ENCODE measurements at regions not wholly inside any gene's neighbourhood (a gene's known extent, or its start where the extent isn't known, plus 50 kb on each side); places are given as distances from the start of the nearest gene placed in this dataset.
A peak's percentile ranks its signal among the peaks of the same experiment; 100 is the strongest.

DNA sequence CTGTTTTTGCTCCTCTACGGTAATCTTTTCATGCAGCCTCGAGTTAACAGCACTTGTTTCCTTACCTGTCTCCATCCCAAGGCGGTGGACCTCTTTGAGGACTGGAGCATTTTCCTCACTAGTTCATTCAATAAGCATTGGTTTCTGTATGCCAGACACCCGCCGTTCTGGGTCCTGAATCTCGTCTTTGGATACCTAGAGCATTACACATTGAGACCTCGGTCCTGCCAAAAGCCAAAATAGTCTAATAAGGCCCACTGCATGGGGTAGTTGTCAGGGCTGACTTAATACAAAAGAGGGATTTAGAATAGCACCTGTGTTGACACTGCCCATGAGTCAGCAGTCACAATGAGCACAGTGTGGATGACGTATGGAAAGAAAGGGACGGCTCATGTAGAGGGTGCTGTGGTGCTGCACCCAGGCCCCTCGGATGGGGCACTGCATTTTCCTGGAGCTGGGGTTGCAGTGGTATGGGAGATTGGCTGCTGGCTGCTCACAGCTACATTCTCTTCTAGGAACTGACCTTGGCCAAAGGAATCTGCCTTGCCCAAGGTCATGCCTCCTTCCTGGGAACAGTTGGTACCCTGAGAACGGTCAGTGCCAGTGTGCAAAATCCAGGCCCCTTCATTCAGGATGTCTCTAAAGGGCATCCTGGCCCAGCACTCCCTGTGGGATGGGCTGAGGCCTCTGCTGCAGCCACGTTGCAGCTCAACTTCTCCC lies 126.9 kb upstream of the NCK2 start:
- DNase-seq: peak; percentile 79 to 91

DNA sequence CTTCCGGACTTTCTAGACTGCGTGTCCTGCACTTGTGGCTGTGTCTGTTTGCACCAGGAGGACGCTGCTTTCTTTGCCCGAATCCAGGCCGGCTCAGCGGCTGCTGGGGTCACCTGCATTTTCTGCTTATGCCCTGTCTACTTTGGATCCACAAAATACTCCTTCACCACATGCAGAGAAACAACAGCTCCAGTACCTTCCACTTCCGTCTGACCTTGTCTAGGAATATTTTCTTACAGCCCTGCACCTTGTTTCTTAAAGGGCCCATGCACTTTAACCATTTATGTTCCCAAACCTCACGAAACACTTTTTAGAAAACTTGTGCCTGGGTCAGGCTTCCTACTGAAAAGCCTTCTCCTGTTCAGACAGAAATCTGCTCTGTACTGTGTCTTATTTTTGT lies 129.4 kb upstream of the NCK2 start:
- no peak for DNase-seq

DNA sequence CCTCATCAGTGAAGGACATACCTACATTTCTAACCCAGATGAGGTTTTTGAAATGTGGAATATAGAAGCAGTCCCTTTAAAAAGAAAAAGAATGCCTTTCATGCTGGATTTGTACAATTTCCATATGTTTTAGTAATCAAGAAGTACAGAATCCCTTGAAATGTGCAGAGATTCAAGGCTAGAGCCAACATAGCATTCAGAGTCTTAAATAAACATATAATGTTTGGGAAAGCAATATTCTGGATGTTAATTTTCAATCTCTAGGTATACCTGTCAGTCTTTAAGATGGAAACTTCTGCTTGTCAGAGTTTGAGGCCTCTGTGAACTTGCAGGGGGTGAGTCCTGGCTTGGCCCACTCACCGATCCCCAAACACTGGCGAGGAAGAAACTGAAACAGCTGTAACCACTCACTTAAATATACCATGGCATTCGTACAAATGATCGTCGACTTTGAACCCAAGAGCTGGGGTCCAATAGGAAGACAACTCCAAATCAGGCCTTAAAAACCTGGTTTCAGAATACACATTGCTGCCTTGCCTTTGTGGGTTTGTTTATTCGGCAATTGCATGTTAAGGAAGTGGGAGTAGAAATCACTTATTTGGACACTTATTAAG lies 132.8 kb upstream of the NCK2 start:
- no peak for DNase-seq

DNA sequence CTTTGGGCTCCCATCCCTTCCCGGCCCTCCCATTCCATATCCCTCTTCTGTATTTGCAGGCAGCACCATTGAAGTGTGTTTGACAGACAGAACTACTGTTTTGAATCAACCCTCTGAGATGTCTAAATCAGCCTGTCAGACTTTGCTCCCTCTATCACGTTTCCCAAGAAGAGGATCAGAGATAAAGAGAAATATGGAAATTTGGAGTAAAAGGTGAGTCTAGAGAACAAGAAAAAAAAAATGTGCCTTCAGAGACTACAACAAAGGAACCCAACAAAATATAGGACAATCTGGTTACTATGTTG lies 133.4 kb upstream of the NCK2 start:
- no peak for DNase-seq

DNA sequence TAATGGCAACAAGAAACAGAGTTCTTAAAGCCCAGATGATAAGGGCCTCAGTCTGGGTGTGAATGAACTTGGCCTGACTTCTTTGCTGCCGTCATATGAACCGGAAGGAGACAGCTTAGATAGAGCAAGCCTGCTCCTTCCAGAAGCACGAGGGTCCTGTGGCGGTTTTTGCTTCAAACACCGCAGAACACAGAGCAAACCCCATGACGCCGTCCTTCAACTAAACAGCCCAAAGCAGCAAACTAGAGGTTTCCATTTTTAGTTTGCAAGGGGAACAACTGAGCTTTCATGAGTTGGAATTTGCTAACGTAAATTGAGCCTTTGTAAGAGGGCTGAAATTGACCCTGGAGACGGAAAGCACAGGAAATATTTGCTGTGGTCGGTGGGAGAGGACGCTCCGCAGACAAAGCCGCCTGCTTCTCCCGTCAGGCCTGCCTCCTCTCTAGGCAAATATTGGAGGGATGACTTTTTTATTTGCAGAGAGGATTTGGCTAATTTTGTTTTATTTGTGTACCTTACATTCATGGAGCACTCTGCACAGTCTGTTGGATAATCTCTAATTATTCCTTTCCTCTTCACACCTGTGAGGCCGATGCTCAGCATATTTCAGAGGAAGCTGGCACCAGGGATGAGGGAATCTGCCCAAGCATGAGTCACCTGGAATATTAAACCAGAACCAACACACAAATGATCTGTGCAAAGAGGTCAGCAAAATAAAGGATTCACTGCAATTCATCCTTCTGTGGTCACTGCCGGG lies 134.0 kb upstream of the NCK2 start:
- peak in 1 of 2 experiments; percentile 30 for DNase-seq

DNA sequence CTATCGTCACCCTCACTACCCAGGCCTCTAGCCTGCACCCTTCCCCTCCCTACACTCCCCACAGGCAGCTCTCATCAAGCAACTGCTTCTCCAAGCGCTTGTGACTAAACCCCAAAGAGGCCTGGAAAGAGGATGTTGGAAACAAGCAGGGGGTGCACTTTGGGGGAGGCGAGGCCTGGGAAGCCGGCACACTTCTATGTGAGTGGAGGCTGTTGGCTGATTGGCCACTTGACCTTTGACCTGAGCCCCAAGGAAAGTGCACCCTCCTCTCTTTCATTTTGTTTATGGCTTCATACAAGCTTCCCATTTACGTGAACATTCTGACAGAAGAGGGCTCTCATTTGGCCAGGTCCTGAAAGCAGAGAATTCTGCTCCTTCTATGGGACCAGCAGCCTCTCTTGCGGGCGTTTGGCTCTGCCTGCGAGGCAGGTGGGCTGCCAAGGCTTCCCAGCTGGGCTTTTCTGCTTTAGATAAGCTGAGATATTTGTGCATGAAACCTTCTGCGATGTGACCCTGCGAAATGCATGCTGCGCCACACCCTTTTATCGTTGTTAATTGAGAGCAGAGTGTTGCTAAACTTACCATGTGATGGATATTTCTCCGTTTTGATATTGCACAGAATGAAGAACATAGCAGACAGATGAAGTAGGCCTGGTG lies 134.8 kb upstream of the NCK2 start:
- no peak for DNase-seq

DNA sequence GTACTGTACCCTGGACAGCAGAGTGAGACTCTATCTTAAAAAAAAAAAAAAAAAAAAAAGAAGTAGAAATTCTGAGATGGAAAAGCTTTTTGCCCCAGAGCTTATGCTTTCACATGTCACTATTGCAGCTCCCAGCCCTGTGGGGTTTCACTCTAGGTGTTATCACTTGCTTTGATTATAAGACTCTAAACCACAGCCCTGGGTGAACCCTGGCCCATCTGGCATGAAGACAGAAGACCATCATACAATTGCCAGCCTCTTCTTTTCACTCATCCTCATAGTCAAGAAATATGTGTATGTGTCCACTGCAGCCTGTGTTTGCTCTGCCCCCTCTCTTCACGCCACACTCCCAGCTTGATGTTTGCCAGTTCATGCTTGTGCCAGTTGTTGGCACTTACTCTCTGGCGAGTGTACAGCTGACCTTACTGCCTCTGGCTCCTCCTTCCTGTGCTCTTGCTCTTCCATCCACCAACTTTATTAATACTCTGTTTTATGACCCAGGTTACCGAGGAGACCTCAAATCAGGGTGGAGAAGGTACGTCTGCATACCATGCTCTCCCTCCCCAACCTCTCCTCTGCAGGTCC lies 136.7 kb upstream of the NCK2 start:
- DNase-seq: peak in 1 of 2 experiments; percentile 6

DNA sequence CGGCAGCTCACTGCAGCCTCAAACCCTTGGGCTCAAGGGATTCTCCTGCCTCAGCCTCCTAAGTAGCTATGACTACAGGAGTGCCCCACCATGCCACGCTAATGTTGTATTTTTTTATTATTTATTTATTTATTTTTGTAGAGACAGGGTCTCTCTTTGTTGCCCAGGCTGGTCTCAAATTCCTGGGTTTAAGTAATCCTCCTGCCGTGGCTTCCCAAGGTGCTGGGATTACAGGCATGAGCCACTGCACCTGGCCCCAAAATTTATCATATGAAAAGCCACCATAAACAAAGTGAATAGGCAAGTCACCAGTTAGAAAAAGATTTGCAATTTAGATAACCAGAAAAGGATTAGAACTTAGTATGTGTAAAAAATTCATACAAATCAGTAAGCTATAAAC lies 138.6 kb upstream of the NCK2 start:
- no peak for DNase-seq

DNA sequence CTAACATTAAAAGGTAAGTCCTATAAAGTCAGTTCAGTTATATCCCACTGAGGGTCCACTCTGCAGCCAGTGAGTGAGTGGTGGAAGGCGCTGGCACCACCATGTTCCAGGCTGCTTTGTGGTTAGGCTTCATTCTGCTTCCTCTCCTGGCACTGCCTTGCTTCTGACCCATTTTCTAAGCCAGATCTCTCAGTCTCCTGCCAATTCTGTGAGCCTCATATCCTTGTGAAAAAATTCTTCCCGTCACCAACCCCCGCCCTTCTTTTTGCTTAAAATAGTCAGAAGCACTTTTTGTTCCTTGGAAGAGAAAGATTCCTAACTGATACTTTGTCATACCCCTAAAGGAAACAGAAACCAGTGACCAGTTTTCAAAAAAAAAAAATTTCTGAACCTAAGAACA lies 139.8 kb upstream of the NCK2 start:
- DNase-seq: no peak

DNA sequence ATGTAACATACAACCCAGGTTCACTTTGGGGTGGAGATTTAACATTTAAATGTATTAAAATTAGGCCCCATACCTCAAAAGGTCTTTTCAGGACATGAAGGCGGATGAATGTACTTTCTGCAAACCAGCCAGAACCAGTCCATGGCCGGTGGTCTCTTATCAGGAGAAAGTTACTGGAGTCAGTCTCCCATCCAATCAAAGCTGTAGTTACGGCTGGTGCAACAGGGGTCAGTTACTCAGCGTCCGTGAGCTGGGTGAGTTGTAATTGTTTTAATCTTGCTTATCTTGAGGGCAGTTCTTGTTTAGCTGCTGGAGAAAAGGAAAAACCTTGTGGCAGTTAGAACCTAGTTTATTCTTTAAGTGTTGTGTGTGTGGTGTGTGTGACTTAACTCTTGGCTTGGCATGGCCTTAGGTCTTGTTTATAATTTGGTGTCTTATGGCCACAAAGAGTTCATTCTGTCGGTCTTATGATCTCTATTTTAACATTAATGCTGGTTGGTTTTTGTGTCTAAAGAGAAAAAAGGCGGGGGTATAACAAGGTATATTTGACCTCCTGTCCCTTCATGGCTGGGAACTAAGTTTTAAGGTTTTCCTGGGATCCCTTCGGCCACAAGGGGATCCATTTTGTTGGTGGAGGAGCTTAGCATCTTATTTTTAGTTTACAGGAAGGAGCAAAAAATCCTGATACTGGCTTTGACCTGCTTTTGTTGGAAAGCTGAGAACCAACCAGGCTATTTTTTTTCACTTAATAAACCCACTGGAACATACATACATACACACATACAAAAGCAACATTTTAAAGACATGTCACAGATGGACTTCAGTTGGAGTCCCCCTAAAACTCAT lies 143.5 kb upstream of the NCK2 start:
- no peak for DNase-seq

DNA sequence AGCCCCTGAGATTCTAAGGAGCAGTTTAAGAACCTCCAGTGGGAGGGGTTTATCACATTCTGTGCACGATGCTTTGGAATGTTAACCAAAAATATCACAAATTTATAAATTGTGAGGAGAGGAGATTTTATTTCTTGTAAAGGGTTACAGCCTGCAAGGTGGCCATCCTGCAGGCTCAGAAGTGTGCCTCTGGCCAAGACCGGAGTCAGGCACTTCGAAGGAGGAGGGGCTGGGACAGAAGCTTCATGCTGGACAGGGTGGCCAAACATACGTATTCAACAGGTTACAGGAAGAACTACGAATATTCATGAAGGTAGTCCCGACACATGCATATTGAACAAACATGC lies 144.1 kb upstream of the NCK2 start:
- no peak for DNase-seq

DNA sequence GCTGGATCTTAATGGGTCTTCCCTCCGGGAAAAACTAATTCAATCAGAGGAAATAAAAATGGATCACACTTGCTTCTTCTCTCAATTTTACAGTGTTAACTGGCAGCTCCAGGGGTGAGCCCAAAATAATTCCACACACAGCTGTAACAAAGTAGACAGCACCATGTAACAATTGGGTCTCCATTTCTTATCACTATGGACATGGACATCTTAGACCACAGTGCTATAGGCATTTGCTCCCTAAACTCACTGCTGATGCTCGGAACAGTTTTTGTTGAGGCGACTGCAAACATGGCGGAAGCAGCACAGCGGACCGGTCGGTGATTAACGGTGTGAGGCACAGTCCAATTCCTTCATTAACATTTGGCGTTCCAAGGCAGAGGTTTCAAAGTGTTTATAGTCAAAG lies 144.7 kb upstream of the NCK2 start:
- no peak for DNase-seq

DNA sequence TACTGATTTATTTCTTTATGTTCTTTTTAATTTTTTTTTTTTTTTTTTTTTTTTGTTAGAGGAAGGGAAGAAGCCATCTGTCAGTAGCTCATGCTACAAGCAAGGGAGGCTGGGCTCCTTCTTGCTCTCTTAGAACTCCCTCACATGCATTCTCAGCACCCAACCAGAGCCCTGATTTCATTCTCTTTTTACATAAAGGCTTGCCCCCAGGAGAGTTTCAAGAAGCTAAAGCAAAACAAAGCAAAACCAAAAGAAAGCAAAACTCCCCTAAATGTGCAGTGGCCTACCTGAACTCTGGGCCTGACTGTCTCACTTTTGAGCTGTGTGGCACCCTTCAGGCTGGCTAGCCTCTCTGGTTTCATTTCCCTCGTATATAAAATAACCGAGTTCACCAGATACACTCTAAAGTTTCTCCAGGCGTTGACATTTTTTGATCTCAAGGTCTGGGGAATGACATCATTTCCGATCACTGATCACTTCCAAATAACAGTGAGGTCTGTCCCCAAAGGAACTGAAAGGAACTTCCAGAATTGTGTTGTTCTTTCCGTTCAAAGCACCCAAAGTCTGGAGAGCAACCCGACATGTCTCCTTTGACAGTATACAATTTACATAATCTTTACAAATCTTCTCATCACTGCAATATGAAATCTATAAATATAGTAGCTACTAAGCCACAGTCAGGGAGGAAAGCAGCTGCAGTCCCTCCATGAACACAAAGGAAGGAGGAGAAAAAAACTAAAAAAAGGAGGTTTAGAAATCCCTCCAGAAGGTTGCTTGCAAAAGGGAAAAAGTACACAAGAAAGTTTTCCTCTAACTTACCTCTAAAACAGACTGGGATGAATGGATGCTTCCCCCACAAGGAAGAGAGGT lies 145.6 kb upstream of the NCK2 start:
- no peak for DNase-seq

DNA sequence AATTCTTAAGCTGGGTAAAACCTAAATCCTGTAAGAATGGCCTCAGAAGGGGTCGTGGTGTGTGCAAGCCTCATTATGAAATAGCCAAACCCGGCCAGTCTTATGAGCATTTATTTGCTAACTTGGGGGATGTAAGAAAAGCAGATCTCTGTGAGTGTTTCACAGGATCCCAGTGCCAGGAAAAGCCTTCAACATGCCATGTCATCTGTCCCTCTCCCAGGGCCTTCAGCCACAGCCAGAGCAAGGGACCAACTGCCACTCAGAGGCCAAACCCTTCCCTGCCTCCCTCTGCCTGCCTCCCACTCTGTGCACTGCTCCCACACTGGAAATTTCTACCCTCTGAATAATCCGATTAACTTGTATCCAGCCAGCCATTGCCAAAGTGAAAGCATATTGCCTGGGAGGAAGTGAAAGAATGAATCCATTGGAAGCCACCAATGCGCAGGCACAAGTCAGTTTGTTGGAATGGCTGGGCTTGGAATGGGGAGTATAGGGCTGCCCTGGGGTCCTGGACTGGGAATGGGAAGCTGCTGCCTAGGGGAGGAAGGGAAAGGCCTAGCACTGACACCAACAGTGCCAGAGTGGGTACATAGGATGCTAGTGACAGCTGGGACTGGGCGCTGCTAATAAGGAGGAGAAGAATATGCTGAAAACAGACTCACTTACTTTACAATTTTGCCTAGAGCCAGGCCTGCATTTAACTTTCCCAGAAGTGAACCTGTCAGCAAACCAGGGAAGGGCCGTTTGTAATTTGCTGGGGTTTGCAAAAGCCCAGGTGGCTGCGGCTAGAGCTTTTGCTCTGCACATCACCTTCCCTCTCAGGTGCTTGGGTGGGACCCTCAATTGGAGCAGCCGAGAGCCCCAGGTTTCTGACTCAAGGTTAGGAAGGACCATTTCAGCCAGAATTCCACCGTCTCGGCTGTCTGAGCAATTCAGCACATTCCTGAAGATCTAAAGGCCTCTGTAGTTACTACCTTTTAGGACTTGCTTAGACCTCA lies 146.6 kb upstream of the NCK2 start:
- no peak for DNase-seq

DNA sequence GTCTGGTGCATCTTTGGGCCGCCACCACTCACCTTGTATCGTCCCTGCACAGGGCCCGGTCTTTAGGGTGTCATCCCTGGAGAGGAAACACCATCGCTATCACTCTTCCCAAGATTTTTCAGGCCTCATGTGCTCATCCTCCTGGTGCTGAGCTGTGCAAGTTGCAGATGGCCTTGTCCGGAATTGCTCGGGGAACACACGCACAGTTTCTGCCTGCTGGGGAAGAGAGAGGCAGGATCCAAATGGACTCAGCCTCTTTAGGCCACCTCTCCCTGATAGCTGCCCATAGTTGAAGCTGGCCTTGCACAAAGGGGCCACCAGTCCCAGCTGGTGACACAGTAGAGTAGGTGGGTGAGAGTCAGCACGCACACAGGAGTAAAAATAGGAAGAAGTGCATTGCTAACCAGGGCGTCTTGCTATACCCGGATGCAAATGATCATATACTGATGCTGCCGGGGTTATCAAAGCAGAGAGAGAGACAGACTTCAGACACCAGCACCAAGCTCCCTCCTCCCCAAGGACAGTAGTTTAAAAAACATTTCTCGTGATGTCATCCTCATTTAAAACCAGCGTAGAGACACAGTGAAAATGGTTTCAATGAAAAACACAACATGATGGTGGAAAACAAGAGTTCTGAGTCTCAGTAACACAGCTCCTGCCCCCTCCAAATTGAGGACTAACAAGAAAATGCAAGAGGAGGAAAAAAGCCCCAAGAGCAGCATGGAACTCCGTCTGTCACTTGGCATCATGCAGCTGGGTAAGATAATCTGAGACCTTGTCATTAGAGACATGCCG lies 147.5 kb upstream of the NCK2 start:
- no peak for DNase-seq

DNA sequence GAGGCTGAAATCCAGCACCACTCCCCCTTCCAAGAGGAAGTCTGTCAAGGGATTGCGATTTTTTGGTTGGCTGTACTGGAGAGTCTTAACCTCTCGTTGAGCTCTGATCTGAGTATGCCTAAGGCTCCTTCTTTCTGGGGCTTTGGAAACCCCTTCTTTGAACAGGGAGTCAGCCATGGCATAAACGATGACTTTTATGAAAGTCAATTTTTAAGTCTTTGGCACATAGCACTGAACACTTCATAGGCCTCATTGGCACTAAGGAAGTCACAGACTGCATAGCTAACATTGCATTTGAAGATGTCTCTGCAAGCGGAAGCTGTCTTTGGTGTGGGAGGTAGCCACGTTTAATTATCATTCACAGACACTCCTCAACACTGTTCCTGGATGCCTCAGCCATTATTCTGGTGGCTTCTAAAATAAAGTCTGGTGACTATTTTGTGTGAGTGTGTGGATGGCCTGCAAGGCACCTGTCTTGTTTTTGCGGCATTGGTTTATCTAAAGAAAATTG lies 148.2 kb upstream of the NCK2 start:
- no peak for DNase-seq

DNA sequence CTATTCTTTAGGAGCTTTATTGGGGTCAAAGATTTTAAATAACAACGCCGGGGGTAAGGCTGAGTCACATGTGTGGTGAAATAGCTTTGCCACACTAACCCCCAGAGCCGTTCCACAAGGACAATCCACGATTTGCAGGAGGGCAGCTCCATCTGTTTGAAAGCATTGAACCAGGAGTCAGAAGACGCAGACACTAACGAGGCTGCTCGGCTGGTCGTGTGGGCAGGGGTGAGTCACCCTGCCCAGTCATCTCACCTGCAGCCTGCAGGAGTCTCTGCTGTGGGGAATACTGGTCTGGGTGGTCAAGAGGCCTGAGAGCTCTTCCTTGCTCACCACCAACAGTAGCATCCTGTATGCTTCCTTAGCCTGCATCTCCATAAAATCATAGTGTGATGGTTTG lies 149.2 kb upstream of the NCK2 start:
- DNase-seq: peak in 1 of 2 experiments; percentile 26

DNA sequence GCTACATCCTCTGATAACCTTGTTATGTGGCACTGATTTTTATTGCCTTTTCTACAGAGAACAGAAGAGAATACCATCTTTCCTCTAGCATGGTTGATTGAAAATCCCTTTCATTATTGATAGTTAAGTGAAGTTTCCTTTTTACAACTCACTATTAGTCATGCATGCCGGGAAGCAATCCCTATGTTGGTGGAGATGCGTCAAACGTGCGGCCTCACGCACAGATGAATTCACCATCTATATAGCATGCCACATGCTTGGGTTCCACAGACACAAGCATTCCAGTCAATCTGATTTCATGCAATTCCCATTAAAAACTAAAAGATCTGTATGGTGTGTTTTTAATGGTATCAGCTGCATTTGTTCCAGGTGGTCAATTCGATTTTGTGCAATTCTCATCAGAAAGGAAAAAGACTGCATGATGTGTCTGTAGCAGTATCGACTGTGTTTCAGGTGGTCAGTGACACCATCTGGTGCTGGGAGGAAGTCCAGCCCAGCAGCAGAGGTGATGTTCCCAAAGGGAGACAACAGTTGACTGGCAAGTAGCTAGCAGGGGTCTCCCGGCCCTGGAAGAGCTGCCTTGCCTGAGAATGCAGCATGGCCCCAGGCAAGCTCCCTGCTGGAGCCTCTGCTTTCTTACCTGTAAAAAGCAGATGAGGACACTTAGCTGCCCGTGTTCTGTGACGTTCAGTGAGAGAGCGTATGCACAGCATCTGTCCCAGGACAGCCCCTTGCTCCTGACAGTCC lies 151.3 kb upstream of the NCK2 start:
- no peak for DNase-seq
